Naive thymus-derived CD4-positive, alpha-beta T cell (primary cell): ENCODE measurements at regions not wholly inside any gene's neighbourhood (a gene's known extent, or its start where the extent isn't known, plus 50 kb on each side); places are given as distances from the start of the nearest gene placed in this dataset.

Source experiments
- ATAC-seq: fragments of 150-1000 bp; cut with Tn5 transposase; 2 replicates; pipeline ENCODE4 v1.10.0; 2021; ENCODE audit warnings: mild to moderate bottlenecking, moderate library complexity
- CTCF ChIA-PET: fragments of 350-600 bp; sonication (Branson Sonifier 250); formaldehyde crosslinking; loops from one replicate; lab custom pipeline; 2021; ENCODE audit warnings: antibody characterized with exemption; lab: Charles Lee
- POLR2A ChIA-PET: fragments of 350-600 bp; sonication (Branson Sonifier 250); formaldehyde crosslinking; loops from one replicate; lab custom pipeline; 2021; ENCODE audit warnings: antibody characterized with exemption, inconsistent platforms; lab: Charles Lee
- DNase-seq, 9 donors: peaks; one replicate each; pipeline versions ENCODE4 v3.0.0 to v3.0.0-alpha.2; 2020 to 2022; ENCODE audit warnings: mixed read lengths in 1 of 9
- H3K27ac ChIP-seq: one replicate; pipeline ENCODE4 v1.7.0; 2013; ENCODE audit warnings: mild to moderate bottlenecking, low read depth, low read length, moderate library complexity
- H3K27me3 ChIP-seq, 2 donors: one replicate each; pipeline ENCODE4 v1.7.0; 2013; ENCODE audit warnings: low read length in 2 of 2, mild to moderate bottlenecking in 2 of 2, moderate library complexity in 2 of 2; ENCODE audit not compliant: control insufficient read depth in 2 of 2, insufficient read depth in 2 of 2
- H3K36me3 ChIP-seq, 3 experiments: 1 replicate in 2 of 3; 2 replicates in 1 of 3; pipeline ENCODE4 v1.7.0; 2013; ENCODE audit warnings: low read length in 3 of 3, mild to moderate bottlenecking in 3 of 3, moderate library complexity in 1 of 3; ENCODE audit not compliant: insufficient read depth in 3 of 3, control insufficient read depth in 2 of 3
- H3K4me1 ChIP-seq, 2 donors: one replicate each; pipeline ENCODE4 v1.7.0; 2013; ENCODE audit warnings: low read length in 2 of 2, mild to moderate bottlenecking in 2 of 2, moderate library complexity in 1 of 2; ENCODE audit not compliant: control insufficient read depth in 2 of 2, insufficient read depth in 2 of 2
- H3K4me3 ChIP-seq: 2 replicates; pipeline ENCODE4 v1.7.0; 2013; ENCODE audit warnings: mild to moderate bottlenecking, low read length
- H3K9me3 ChIP-seq, 3 experiments: 1 replicate in 2 of 3; 2 replicates in 1 of 3; pipeline ENCODE4 v1.7.0; 2013; ENCODE audit warnings: low read length in 3 of 3; ENCODE audit not compliant: control insufficient read depth in 2 of 3
- H3K27ac Mint-ChIP-seq, 9 donors: one replicate each; pipeline ENCODE4 v1.8.0; 2020 to 2022; ENCODE audit warnings: mixed read lengths in 9 of 9, mild to moderate bottlenecking in 8 of 9, moderate library complexity in 5 of 9, inconsistent platforms in 2 of 9
- H3K27me3 Mint-ChIP-seq, 5 donors: one replicate each; pipeline ENCODE4 v1.8.0; 2021 to 2022; ENCODE audit warnings: mixed read lengths in 5 of 5, mild to moderate bottlenecking in 1 of 5
- H3K36me3 Mint-ChIP-seq, 5 donors: one replicate each; pipeline ENCODE4 v1.8.0; 2020 to 2022; ENCODE audit warnings: mixed read lengths in 5 of 5, mild to moderate bottlenecking in 3 of 5, inconsistent platforms in 1 of 5
- H3K4me1 Mint-ChIP-seq, 7 donors: one replicate each; pipeline ENCODE4 v1.8.0; 2020 to 2022; ENCODE audit warnings: mixed read lengths in 7 of 7, mild to moderate bottlenecking in 3 of 7, inconsistent platforms in 1 of 7
- H3K4me3 Mint-ChIP-seq, 10 donors: one replicate each; pipeline ENCODE4 v1.8.0; 2020 to 2022; ENCODE audit warnings: mild to moderate bottlenecking in 10 of 10, mixed read lengths in 10 of 10, moderate library complexity in 6 of 10, inconsistent platforms in 2 of 10
- H3K9me3 Mint-ChIP-seq, 11 donors: one replicate each; pipeline ENCODE4 v1.8.0; 2020 to 2022; ENCODE audit warnings: mixed read lengths in 11 of 11, mild to moderate bottlenecking in 4 of 11, inconsistent platforms in 1 of 11, moderate library complexity in 1 of 11
- intact Hi-C, 2 donors: fragments of 100-400 bp; cut with micrococcal nuclease; formaldehyde crosslinking; loops; one replicate each; pipeline ENCODE4 v1.15.1; 2023

GRCh38 chr12:127428420-127428819 is 838.5 kb upstream of the TMEM132C start:
- H3K27ac ChIP-seq, result no peak overlapping the region
- no peaks in the 10 kb centered on the region for H3K27me3 ChIP-seq
- no peaks in the 10 kb centered on the region for H3K4me1 ChIP-seq
- DNase-seq (no peak), ATAC-seq (no peak)
- peaks cover 0 to 19% (median 0%) of the 10 kb centered on the region in 5 donors for H3K27me3 Mint-ChIP-seq
- peaks cover 0 to 8% (median 1%) of the 10 kb centered on the region in 11 donors for H3K9me3 Mint-ChIP-seq
- no peak overlapping the region for H3K4me3 ChIP-seq
- H3K27ac Mint-ChIP-seq, result no peak overlapping the region
- intact Hi-C loops, result no loop called here
- H3K4me3 Mint-ChIP-seq, result no peak overlapping the region
- no peaks in the 10 kb centered on the region for H3K36me3 ChIP-seq
- H3K36me3 Mint-ChIP-seq, result no peaks in the 10 kb centered on the region
- H3K4me1 Mint-ChIP-seq, result no peaks in the 10 kb centered on the region
- ChIA-PET CTCF (no interaction called here), POLR2A (no interaction called here)
- H3K9me3 ChIP-seq, result no peaks in the 10 kb centered on the region

GRCh38 chr12:127429551-127430285 is 837.3 kb upstream of the TMEM132C start:
- Histone ChIP-seq H3K36me3 (no peaks in the 10 kb centered on the region), H3K4me3 (no peak overlapping the region), H3K9me3 (no peaks in the 10 kb centered on the region), H3K27me3 (no peaks in the 10 kb centered on the region), H3K27ac (no peak overlapping the region), H3K4me1 (no peaks in the 10 kb centered on the region)
- intact Hi-C loops, result no loop called here
- H3K27me3 Mint-ChIP-seq, result peaks cover 0 to 19% (median 0%) of the 10 kb centered on the region in 5 donors
- CTCF ChIA-PET, result no interaction called here
- DNase-seq (no peak), ATAC-seq (no peak)
- no peaks in the 10 kb centered on the region for H3K36me3 Mint-ChIP-seq
- H3K4me1 Mint-ChIP-seq, result no peaks in the 10 kb centered on the region
- H3K27ac Mint-ChIP-seq, result no peak overlapping the region
- H3K9me3 Mint-ChIP-seq, result peaks cover 0 to 10% (median 2%) of the 10 kb centered on the region in 11 donors
- H3K4me3 Mint-ChIP-seq, result no peak overlapping the region
- POLR2A ChIA-PET, result no interaction called here

- Mint-ChIP-seq H3K36me3 (no peaks in the 10 kb centered on the region), H3K4me3 (no peak overlapping the region), H3K27me3 (peaks cover 0 to 19% (median 0%) of the 10 kb centered on the region in 5 donors), H3K27ac (no peak overlapping the region), H3K9me3 (peaks cover 0 to 10% (median 3%) of the 10 kb centered on the region in 11 donors), H3K4me1 (no peaks in the 10 kb centered on the region)
- intact Hi-C loops, result no loop called here
- CTCF ChIA-PET, result no interaction called here
- ATAC-seq (no peak), DNase-seq (no peak)
- H3K9me3 ChIP-seq, result no peaks in the 10 kb centered on the region
- no peak overlapping the region for H3K27ac ChIP-seq
- no peak overlapping the region for H3K4me3 ChIP-seq
- no peaks in the 10 kb centered on the region for H3K4me1 ChIP-seq
- H3K36me3 ChIP-seq, result no peaks in the 10 kb centered on the region
- POLR2A ChIA-PET, result no interaction called here
- H3K27me3 ChIP-seq, result no peaks in the 10 kb centered on the region
Measured at GRCh38 chr12:127430401-127430800, 836.6 kb upstream of the TMEM132C start.

- Mint-ChIP-seq H3K9me3 (peaks cover 0 to 10% (median 4%) of the 10 kb centered on the region in 11 donors), H3K36me3 (no peaks in the 10 kb centered on the region), H3K27me3 (peaks cover 0 to 19% (median 0%) of the 10 kb centered on the region in 5 donors), H3K4me1 (no peaks in the 10 kb centered on the region), H3K4me3 (no peak overlapping the region), H3K27ac (no peak overlapping the region)
- Histone ChIP-seq H3K27me3 (no peaks in the 10 kb centered on the region), H3K9me3 (no peaks in the 10 kb centered on the region), H3K36me3 (no peaks in the 10 kb centered on the region), H3K27ac (no peak overlapping the region), H3K4me3 (no peak overlapping the region), H3K4me1 (no peaks in the 10 kb centered on the region)
- ATAC-seq (no peak), DNase-seq (no peak)
- intact Hi-C loops, result no loop called here
- POLR2A ChIA-PET, result no interaction called here
- CTCF ChIA-PET, result no interaction called here
Measured at GRCh38 chr12:127431177-127431576, 835.8 kb upstream of the TMEM132C start.

- Mint-ChIP-seq H3K36me3 (no peaks in the 10 kb centered on the region), H3K27ac (no peak overlapping the region), H3K9me3 (peaks cover 0 to 10% (median 4%) of the 10 kb centered on the region in 11 donors), H3K4me3 (no peak overlapping the region), H3K27me3 (peaks cover 0 to 23% (median 0%) of the 10 kb centered on the region in 5 donors), H3K4me1 (no peaks in the 10 kb centered on the region)
- no peaks in the 10 kb centered on the region for H3K27me3 ChIP-seq
- H3K4me3 ChIP-seq, result no peak overlapping the region
- POLR2A ChIA-PET, result no interaction called here
- no peaks in the 10 kb centered on the region for H3K9me3 ChIP-seq
- intact Hi-C loops, result no loop called here
- H3K36me3 ChIP-seq, result no peaks in the 10 kb centered on the region
- ATAC-seq (no peak), DNase-seq (no peak)
- H3K4me1 ChIP-seq, result no peaks in the 10 kb centered on the region
- no peak overlapping the region for H3K27ac ChIP-seq
- CTCF ChIA-PET, result no interaction called here
Measured at GRCh38 chr12:127431594-127431993, 835.4 kb upstream of the TMEM132C start.

- Histone ChIP-seq H3K36me3 (no peaks in the 10 kb centered on the region), H3K4me1 (no peaks in the 10 kb centered on the region), H3K27ac (no peak overlapping the region), H3K27me3 (no peaks in the 10 kb centered on the region), H3K9me3 (peaks cover 0 to 9% (median 0%) of the 10 kb centered on the region in 3 experiments), H3K4me3 (no peak overlapping the region)
- ATAC-seq (no peak), DNase-seq (no peak)
- Mint-ChIP-seq H3K27me3 (peaks cover 0 to 12% (median 0%) of the 10 kb centered on the region in 5 donors), H3K27ac (no peak overlapping the region), H3K4me3 (no peak overlapping the region), H3K4me1 (no peaks in the 10 kb centered on the region), H3K36me3 (no peaks in the 10 kb centered on the region), H3K9me3 (peaks cover 6 to 20% (median 10%) of the 10 kb centered on the region in 11 donors)
- ChIA-PET CTCF (no interaction called here), POLR2A (no interaction called here)
- intact Hi-C loops, result no loop called here
Measured at GRCh38 chr12:127435439-127435838, 831.5 kb upstream of the TMEM132C start.
